ENCODE measurements at regions not wholly inside any gene's neighbourhood (a gene's known extent, or its start where the extent isn't known, plus 50 kb on each side); places are given as distances from the start of the nearest gene placed in this dataset.

DNA sequence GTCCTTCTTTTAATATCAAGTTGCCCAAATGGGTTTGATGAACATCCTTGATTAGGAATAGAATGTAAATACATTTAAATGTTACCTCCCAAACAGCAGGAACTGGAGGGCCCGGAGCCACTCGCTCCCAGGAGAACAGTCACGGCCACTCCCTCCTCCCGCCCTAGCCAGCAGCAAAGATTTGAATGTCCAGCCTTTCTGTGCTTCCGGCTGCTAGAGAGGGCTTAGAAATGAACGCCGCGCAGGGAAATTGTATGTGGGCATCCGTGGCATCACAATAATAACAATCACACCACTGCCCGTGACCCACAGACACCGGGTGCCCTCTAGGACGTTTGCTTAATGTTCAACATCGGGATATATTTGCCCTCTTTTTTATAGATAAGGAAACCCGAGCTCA, 164.9 kb upstream of the SALL3 start:
- H3K4me3 Mint-ChIP-seq = peak overlapping the region; percentile 71
- peaks cover 25% of the 10 kb centered on the region for H3K4me1 Mint-ChIP-seq
- H3K36me3 Mint-ChIP-seq (ENCODE audit: low read depth) = no peaks in the 10 kb centered on the region
- peaks cover 3% of the 10 kb centered on the region for H3K9me3 Mint-ChIP-seq
- DNase-seq (ENCODE audit: low read depth, low spot score) = no peak
- peak overlapping the region; percentile 62 for H3K27ac Mint-ChIP-seq (ENCODE audit: unreplicated experiment)
- peaks cover 19% of the 10 kb centered on the region for H3K27me3 Mint-ChIP-seq (ENCODE audit: low read depth)
- TF ChIP-seq, protein P1, sequence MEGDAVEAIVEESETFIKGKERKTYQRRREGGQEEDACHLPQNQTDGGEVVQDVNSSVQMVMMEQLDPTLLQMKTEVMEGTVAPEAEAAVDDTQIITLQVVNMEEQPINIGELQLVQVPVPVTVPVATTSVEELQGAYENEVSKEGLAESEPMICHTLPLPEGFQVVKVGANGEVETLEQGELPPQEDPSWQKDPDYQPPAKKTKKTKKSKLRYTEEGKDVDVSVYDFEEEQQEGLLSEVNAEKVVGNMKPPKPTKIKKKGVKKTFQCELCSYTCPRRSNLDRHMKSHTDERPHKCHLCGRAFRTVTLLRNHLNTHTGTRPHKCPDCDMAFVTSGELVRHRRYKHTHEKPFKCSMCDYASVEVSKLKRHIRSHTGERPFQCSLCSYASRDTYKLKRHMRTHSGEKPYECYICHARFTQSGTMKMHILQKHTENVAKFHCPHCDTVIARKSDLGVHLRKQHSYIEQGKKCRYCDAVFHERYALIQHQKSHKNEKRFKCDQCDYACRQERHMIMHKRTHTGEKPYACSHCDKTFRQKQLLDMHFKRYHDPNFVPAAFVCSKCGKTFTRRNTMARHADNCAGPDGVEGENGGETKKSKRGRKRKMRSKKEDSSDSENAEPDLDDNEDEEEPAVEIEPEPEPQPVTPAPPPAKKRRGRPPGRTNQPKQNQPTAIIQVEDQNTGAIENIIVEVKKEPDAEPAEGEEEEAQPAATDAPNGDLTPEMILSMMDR (conservative IDR thresholded peaks at IDR 0.05) = no peak

DNA sequence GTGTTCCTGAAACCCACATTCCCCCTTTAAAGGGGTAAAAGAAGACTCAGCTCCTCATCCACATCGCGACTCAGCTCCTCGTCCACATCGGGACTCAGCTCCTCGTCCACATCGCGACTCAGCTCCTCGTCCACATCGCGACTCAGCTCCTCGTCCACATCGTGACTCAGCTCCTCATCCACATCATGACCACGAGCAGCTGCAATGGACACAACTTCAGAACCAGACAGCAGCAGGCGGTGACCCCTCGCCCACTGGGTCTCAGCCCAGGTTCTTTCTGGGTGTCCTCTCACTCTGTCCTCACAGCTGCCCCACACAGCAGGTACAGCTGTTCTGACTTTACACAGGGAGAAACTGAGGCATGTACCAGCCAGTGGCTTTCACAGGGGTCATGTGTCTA, 163.5 kb upstream of the SALL3 start:
- DNase-seq (ENCODE audit: low read depth, low spot score) = no peak
- Mint-ChIP-seq H3K27ac (ENCODE audit: unreplicated experiment) (no peak overlapping the region), H3K4me1 (peaks cover 32% of the 10 kb centered on the region), H3K4me3 (no peak overlapping the region), H3K27me3 (ENCODE audit: low read depth) (peaks cover 31% of the 10 kb centered on the region), H3K9me3 (no peaks in the 10 kb centered on the region), H3K36me3 (ENCODE audit: low read depth) (no peaks in the 10 kb centered on the region)
- TF ChIP-seq, protein P1 (conservative IDR thresholded peaks at IDR 0.05) = no peak

DNA sequence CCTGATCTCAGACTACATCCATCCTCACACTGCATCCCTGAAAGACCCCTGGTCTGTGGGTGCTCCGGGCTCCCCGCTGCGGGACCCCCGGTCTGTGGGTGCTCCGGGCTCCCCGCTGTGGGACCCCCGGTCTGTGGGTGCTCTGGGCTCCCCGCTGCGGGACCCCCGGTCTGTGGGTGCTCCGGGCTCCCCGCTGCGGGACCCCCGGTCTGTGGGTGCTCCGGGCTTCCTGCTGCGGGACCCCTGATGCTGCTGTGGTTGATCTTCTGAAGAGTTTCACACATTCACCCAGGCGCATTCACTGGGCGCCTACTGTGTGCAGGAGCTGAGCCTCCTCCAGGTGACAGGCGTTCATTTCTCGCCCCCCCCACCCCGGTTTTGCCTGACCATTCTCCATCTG, 162.7 kb upstream of the SALL3 start:
- DNase-seq (ENCODE audit: low read depth, low spot score) = no peak
- peaks cover 38% of the 10 kb centered on the region for H3K27me3 Mint-ChIP-seq (ENCODE audit: low read depth)
- H3K36me3 Mint-ChIP-seq (ENCODE audit: low read depth) = no peaks in the 10 kb centered on the region
- no peaks in the 10 kb centered on the region for H3K9me3 Mint-ChIP-seq
- TF ChIP-seq, protein P1 (conservative IDR thresholded peaks at IDR 0.05) = no peak
- H3K4me1 Mint-ChIP-seq = peaks cover 32% of the 10 kb centered on the region
- no peak overlapping the region for H3K27ac Mint-ChIP-seq (ENCODE audit: unreplicated experiment)
- H3K4me3 Mint-ChIP-seq = no peak overlapping the region

DNA sequence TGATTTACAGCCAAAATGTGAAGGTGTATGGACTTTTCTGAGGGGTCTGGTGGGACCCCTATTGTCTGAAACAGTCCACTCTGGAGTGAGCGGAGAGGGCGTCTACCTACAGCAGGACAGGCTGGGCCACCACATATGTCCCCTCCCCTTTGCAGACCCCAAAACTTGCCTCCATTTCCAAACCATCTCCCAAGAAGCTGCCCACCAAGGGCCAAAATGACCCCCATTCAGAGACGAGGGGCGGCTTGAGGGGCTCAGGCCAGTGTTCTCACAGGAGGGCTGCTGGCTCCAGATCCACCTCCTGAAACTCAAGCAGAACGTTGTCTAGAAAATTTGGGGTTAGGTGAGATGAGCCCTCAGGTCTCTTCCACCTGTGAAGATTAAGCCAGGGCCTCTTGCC, 161.1 kb upstream of the SALL3 start:
- Mint-ChIP-seq H3K9me3 (no peaks in the 10 kb centered on the region), H3K27ac (ENCODE audit: unreplicated experiment) (no peak overlapping the region), H3K4me3 (no peak overlapping the region), H3K27me3 (ENCODE audit: low read depth) (peaks cover 37% of the 10 kb centered on the region), H3K36me3 (ENCODE audit: low read depth) (no peaks in the 10 kb centered on the region), H3K4me1 (peaks cover 20% of the 10 kb centered on the region)
- TF ChIP-seq, protein P1 (conservative IDR thresholded peaks at IDR 0.05) = no peak
- no peak for DNase-seq (ENCODE audit: low read depth, low spot score)

DNA sequence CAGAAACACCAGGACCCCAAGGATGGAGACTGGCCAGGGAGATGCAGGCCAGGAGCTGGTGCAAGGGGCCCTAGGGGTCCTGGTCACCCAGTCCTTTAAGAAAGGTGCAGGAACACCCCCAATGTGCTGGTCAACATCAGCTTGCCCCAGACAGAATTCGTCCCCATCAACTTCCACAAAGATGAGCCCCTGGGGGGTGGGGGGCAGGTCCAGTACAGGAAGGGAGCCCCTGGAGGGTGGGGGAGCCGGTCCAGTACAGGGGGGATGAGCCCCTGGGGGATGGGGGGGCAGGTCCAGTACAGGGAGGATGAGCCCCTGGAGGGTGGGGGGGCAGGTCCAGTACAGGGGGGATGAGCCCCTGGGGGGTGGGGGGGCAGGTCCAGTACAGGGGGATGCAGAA, 160.7 kb upstream of the SALL3 start:
- TF ChIP-seq, protein P1 (conservative IDR thresholded peaks at IDR 0.05) = no peak
- no peak overlapping the region for H3K4me3 Mint-ChIP-seq
- H3K36me3 Mint-ChIP-seq (ENCODE audit: low read depth) = no peaks in the 10 kb centered on the region
- DNase-seq (ENCODE audit: low read depth, low spot score) = no peak
- H3K4me1 Mint-ChIP-seq = peaks cover 15% of the 10 kb centered on the region
- no peaks in the 10 kb centered on the region for H3K9me3 Mint-ChIP-seq
- no peak overlapping the region for H3K27ac Mint-ChIP-seq (ENCODE audit: unreplicated experiment)
- H3K27me3 Mint-ChIP-seq (ENCODE audit: low read depth) = peaks cover 36% of the 10 kb centered on the region

Measured in neural crest cell (in vitro differentiated cells).